Heart left ventricle (tissue), 16 donors: ENCODE measurements at regions not wholly inside any gene's neighbourhood (a gene's known extent, or its start where the extent isn't known, plus 50 kb on each side); places are given as distances from the start of the nearest gene placed in this dataset.

ENCODE experiments used
- ATAC-seq, 4 donors: fragments of 200-7000 bp; cut with Tn5 transposase; one replicate each; pipeline ENCODE4 v1.9.1; 2020 to 2022; ENCODE audit warnings: moderate library complexity in 4 of 4, mild to moderate bottlenecking in 3 of 4, moderate number of reproducible peaks in 1 of 4
- DNase-seq, 5 donors: peaks; one replicate each; pipeline ENCODE4 v3.0.0-alpha.2; 2020
- H3K27ac ChIP-seq, 12 donors: fragments of 200-600 bp; sonication (generic) in 4 of 12; one replicate each; pipeline versions ENCODE4 v1.5.0 to v1.8.0; 2016 to 2022; ENCODE audit warnings: mild to moderate bottlenecking in 2 of 12
- H3K27me3 ChIP-seq, 9 donors: fragments of 200-600 bp; sonication (generic) in 2 of 9; one replicate each; pipeline versions ENCODE4 v1.5.1 to v1.8.0; 2016 to 2022; ENCODE audit warnings: mild to moderate bottlenecking in 3 of 9
- H3K36me3 ChIP-seq, 9 donors: fragments of 200-600 bp; sonication (generic) in 2 of 9; one replicate each; pipeline versions ENCODE4 v1.5.0 to v1.8.0; 2018 to 2022; ENCODE audit warnings: mild to moderate bottlenecking in 2 of 9
- H3K4me1 ChIP-seq, 12 donors: fragments of 200-600 bp; sonication (generic) in 4 of 12; one replicate each; pipeline versions ENCODE4 v1.5.0 to v1.8.0; 2016 to 2022; ENCODE audit warnings: mild to moderate bottlenecking in 3 of 12
- H3K4me3 ChIP-seq, 12 donors: fragments of 200-600 bp; sonication (generic) in 4 of 12; one replicate each; pipeline versions ENCODE4 v1.5.0 to v1.8.0; 2017 to 2022; ENCODE audit warnings: mild to moderate bottlenecking in 9 of 12, moderate library complexity in 4 of 12
- H3K9me3 ChIP-seq, 12 donors: fragments of 200-600 bp; sonication (generic) in 4 of 12; one replicate each; pipeline versions ENCODE4 v1.5.0 to v1.8.0; 2016 to 2022; ENCODE audit warnings: mild to moderate bottlenecking in 1 of 12
- CTCF ChIP-seq, 12 donors: fragments of 200-600 bp; sonication (generic) in 4 of 12; IDR thresholded peaks; one replicate each; pipeline versions ENCODE4 v1.5.0 to v1.8.0; 2018 to 2022; ENCODE audit warnings: antibody characterized with exemption in 12 of 12, mild to moderate bottlenecking in 5 of 12
- POLR2A ChIP-seq, 2 donors: fragments of 450-650 bp; IDR thresholded peaks; one replicate each; pipeline ENCODE4 v1.6.1; 2017; ENCODE audit warnings: antibody characterized with exemption in 2 of 2, mild to moderate bottlenecking in 2 of 2, moderate library complexity in 2 of 2
- whole genome bisulfite sequencing, 4 donors: extraction: QIAGEN DNeasy Blood & Tissue Kit in 2 of 4; methylation state at CpG; one replicate each; pipeline versions ENCODE4 v1.1.5 to v1.1.7; 2013 to 2018; 5-methylcytosine and 5-hydroxymethylcytosine counted together
- intact Hi-C, 10 donors: fragments of 100-400 bp; cut with DNase I; formaldehyde crosslinking; loops; one replicate each; pipeline versions ENCODE4 v1.11.1 to v1.14.2; 2022
- donor health status: ischemic (EF 13 %, LVEDD 7.1; RV severe dilation, severe dysfunction).
- donor health status: healthy with polysubstance abuse.
- donor health status: DM: no; HTN: yes; CAD: no.
- donor health status: DM: no; HTN: no; CAD: no.
- donor health status: ischemic (EF 25% LVEDD 6.9; RV normal size, moderate dysfunction).
- donor health status: ischemic (EF 25% LVEDD 5.7; RV mildly dilated, moderate dysfunction).
- donor health status: healthy.
- donor health status: DM: yes; HTN: yes; CAD: no.
- donor health status: ischemic (EF 35%, LVEDD 5.7; RV mildly dilated, moderate dysfunction).
- donor health status: nonischemic (EF 11% LVEDD 7.7; RV severe dilation, severe dysfunction).
- donor health status: DM: yes; HTN: yes; CAD: no.
- donor health status: PGD.
- donor health status: ischemic (EF 29% LVEDD 5.4; RV normal size, mild dysfunction).
- donor health status: nonischemic (EF 23%, LVEDD 6.1; RV moderate dilation, normal function).

GRCh38 chr3:3639078-3639477, 160.2 kb upstream of the LRRN1 start:
- no peaks in the 10 kb centered on the region for H3K36me3 ChIP-seq
- intact Hi-C loops, result no loop called here
- 79 to 89% (median 83%) methylated on average over 2 of the region's 2 CpGs for WGBS, 4 donors
- no peak overlapping the region for H3K27ac ChIP-seq
- H3K9me3 ChIP-seq, result no peaks in the 10 kb centered on the region
- no peak for ATAC-seq
- TF ChIP-seq CTCF (IDR thresholded peaks at IDR 0.05), result no peak
- no peak for TF ChIP-seq POLR2A (IDR thresholded peaks at IDR 0.05)
- no peak for DNase-seq
- H3K27me3 ChIP-seq, result no peaks in the 10 kb centered on the region
- no peak overlapping the region for H3K4me3 ChIP-seq
- no peaks in the 10 kb centered on the region for H3K4me1 ChIP-seq

GRCh38 chr3:3636815-3637214, 162.4 kb upstream of the LRRN1 start:
- WGBS, 4 donors, result 64 to 82% (median 71%) methylated on average over 2 of the region's 2 CpGs
- DNase-seq, result no peak
- H3K27me3 ChIP-seq, result no peaks in the 10 kb centered on the region
- H3K9me3 ChIP-seq, result no peaks in the 10 kb centered on the region
- no peaks in the 10 kb centered on the region for H3K36me3 ChIP-seq
- ATAC-seq, result no peak
- TF ChIP-seq CTCF (IDR thresholded peaks at IDR 0.05) (no peak), POLR2A (IDR thresholded peaks at IDR 0.05) (no peak)
- H3K4me1 ChIP-seq, result peaks cover 0 to 4% (median 0%) of the 10 kb centered on the region in 12 donors
- H3K27ac ChIP-seq, result no peak overlapping the region
- intact Hi-C loops, result no loop called here
- H3K4me3 ChIP-seq, result no peak overlapping the region

- H3K27me3 ChIP-seq, result no peaks in the 10 kb centered on the region
- WGBS, 4 donors, result 0 to 72% (median 70%) methylated on average over 1 of the region's 1 CpG
- intact Hi-C loops, result no loop called here
- DNase-seq (no peak), ATAC-seq (no peak)
- no peaks in the 10 kb centered on the region for H3K36me3 ChIP-seq
- H3K4me3 ChIP-seq, result no peak overlapping the region
- TF ChIP-seq POLR2A (IDR thresholded peaks at IDR 0.05), result no peak
- TF ChIP-seq CTCF (IDR thresholded peaks at IDR 0.05), result no peak
- no peaks in the 10 kb centered on the region for H3K9me3 ChIP-seq
- H3K27ac ChIP-seq, result no peak overlapping the region
- H3K4me1 ChIP-seq, result peaks cover 0 to 4% (median 0%) of the 10 kb centered on the region in 12 donors
Observed at GRCh38 chr3:3635109-3635508, 164.1 kb upstream of the LRRN1 start.

GRCh38 chr3:3634326-3634725, 164.9 kb upstream of the LRRN1 start:
- H3K36me3 ChIP-seq, result no peaks in the 10 kb centered on the region
- no peak overlapping the region for H3K27ac ChIP-seq
- TF ChIP-seq POLR2A (IDR thresholded peaks at IDR 0.05) (no peak), CTCF (IDR thresholded peaks at IDR 0.05) (no peak)
- H3K27me3 ChIP-seq, result no peaks in the 10 kb centered on the region
- no peak for DNase-seq
- intact Hi-C loops, result no loop called here
- peaks cover 0 to 4% (median 0%) of the 10 kb centered on the region in 12 donors for H3K4me1 ChIP-seq
- no peak overlapping the region for H3K4me3 ChIP-seq
- no peaks in the 10 kb centered on the region for H3K9me3 ChIP-seq
- WGBS, 4 donors, result 90 to 94% (median 93%) methylated on average over 6 of the region's 6 CpGs
- no peak for ATAC-seq
